GM12864 (cell line): ENCODE measurements at regions not wholly inside any gene's neighbourhood (a gene's known extent, or its start where the extent isn't known, plus 50 kb on each side); places are given as distances from the start of the nearest gene placed in this dataset.

Experiments
- DNase-seq: peaks from one replicate; pipeline ENCODE4 v3.0.0-alpha.2; 2011; ENCODE audit warnings: low read depth
- H3K4me3 ChIP-seq: 2 replicates; pipeline ENCODE4 v1.5.1; 2011; ENCODE audit warnings: mild to moderate bottlenecking, low read depth, low read length, control low read depth
- CTCF ChIP-seq: IDR thresholded peaks from 2 replicates; pipeline ENCODE4 v1.5.1; 2011; ENCODE audit warnings: low read depth, mild to moderate bottlenecking, moderate library complexity, low read length, control low read depth, inconsistent platforms; ENCODE audit errors: missing control alignments

GRCh38 chr11:70926543-70927201, 325.7 kb downstream of the SHANK2 start:
- DNase-seq = no peak
- H3K4me3 ChIP-seq = no peak overlapping the region
- no peak for TF ChIP-seq CTCF

GRCh38 chr11:70928854-70929598, 323.4 kb downstream of the SHANK2 start:
- no peak overlapping the region for H3K4me3 ChIP-seq
- DNase-seq = no peak
- TF ChIP-seq CTCF = no peak

GRCh38 chr11:70930215-70930614, 322.2 kb downstream of the SHANK2 start:
- H3K4me3 ChIP-seq = no peak overlapping the region
- TF ChIP-seq CTCF = no peak
- DNase-seq = no peak

- DNase-seq = no peak
- no peak overlapping the region for H3K4me3 ChIP-seq
- no peak for TF ChIP-seq CTCF
Observed at GRCh38 chr11:70931430-70931829, 320.9 kb downstream of the SHANK2 start.

- H3K4me3 ChIP-seq = no peak overlapping the region
- no peak for TF ChIP-seq CTCF
- no peak for DNase-seq
Observed at GRCh38 chr11:70933981-70934583, 318.3 kb downstream of the SHANK2 start.

GRCh38 chr11:70935006-70935768, 317.2 kb downstream of the SHANK2 start:
- H3K4me3 ChIP-seq = no peak overlapping the region
- no peak for DNase-seq
- TF ChIP-seq CTCF = no peak
